AG09309 (cell line): ENCODE measurements at regions not wholly inside any gene's neighbourhood (a gene's known extent, or its start where the extent isn't known, plus 50 kb on each side); places are given as distances from the start of the nearest gene placed in this dataset.
"Not testable (repeated sequence)": the region's sequence is repeated elsewhere in the genome, so short reads cannot be mapped to it uniquely, and the experiment has no call there.

Source experiments
- DNase-seq: peaks from one replicate; pipeline ENCODE4 v3.0.0-alpha.2; 2010; ENCODE audit warnings: low read depth
- H3K4me3 ChIP-seq: 2 replicates; pipeline ENCODE4 v1.5.1; 2011; ENCODE audit warnings: mild to moderate bottlenecking, low read depth, low read length, moderate library complexity; ENCODE audit not compliant: control insufficient read depth
- CTCF ChIP-seq: IDR thresholded peaks from 2 replicates; pipeline ENCODE4 v1.5.1; 2011; ENCODE audit warnings: mild to moderate bottlenecking, low read depth, low read length, inconsistent platforms; ENCODE audit not compliant: insufficient read depth, control insufficient read depth; ENCODE audit errors: missing control alignments

GRCh38 chr14:48243900-48244299 is 568.5 kb upstream of the MDGA2 start:
- no peak overlapping the region for H3K4me3 ChIP-seq
- TF ChIP-seq CTCF, result no peak
- no peak for DNase-seq

GRCh38 chr14:48229091-48229490 is 553.7 kb upstream of the MDGA2 start:
- H3K4me3 ChIP-seq, result no peak overlapping the region
- no peak for DNase-seq
- no peak for TF ChIP-seq CTCF

GRCh38 chr14:48193893-48194292 is 518.5 kb upstream of the MDGA2 start:
- H3K4me3 ChIP-seq, result no peak overlapping the region
- TF ChIP-seq CTCF, result no peak
- DNase-seq, result no peak

GRCh38 chr14:48149624-48150023 is 474.2 kb upstream of the MDGA2 start:
- H3K4me3 ChIP-seq, DNase-seq: not testable (repeated sequence)

DNA sequence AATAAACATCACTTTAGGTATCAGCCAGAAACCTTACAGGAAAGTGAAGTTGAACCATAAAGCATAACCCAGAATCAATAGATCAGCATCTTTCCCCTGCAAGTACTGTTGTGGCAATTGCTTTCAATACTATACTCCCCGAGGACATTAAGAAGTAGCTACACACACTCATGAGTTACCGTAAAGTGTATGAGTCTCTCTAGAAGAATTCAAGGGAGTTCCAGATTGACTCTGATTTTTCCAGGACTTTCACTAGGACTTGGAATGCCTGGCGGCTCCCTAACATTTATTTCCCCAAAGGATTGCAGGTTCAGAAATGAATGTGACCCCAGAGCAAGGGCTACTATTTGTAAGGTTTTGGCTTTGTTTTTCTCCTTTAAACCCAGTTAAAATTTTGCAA is 465.4 kb upstream of the MDGA2 start:
- TF ChIP-seq CTCF, result no peak

GRCh38 chr14:48129472-48129871 is 454.1 kb upstream of the MDGA2 start:
- H3K4me3 ChIP-seq, result no peak overlapping the region
- no peak for DNase-seq
- TF ChIP-seq CTCF, result no peak

More for the DNA sequence above, 465.4 kb upstream of the MDGA2 start:
- no peak for DNase-seq
- H3K4me3 ChIP-seq, result no peak overlapping the region

GRCh38 chr14:48127674-48128073 is 452.3 kb upstream of the MDGA2 start:
- TF ChIP-seq CTCF, result no peak
- no peak for DNase-seq
- H3K4me3 ChIP-seq, result no peak overlapping the region

GRCh38 chr14:48125654-48126053 is 450.2 kb upstream of the MDGA2 start:
- no peak for TF ChIP-seq CTCF
- DNase-seq, result no peak
- no peak overlapping the region for H3K4me3 ChIP-seq
